ENCODE measurements at regions not wholly inside any gene's neighbourhood (a gene's known extent, or its start where the extent isn't known, plus 50 kb on each side); places are given as distances from the start of the nearest gene placed in this dataset.

DNA sequence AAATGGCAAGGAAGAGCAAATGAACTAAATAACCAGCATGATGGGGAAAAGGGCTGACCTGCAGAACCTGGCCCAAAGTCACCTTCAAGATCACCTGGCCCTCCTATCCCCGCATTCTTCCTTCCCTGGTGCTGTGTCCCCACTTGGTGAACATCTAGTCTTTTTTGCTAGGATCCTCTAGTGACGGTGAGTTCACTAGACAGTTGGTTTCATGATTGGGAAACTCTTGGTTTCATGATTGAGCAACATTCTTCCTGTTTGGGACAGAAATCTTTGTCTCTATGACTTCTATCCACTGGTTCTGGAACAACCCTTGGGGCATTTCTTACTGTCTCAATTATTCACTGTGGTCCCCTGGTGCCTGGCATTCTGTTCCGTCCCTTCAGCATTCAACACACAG, 50.2 kb upstream of the DAB2IP start:
- TF ChIP-seq, protein P1, sequence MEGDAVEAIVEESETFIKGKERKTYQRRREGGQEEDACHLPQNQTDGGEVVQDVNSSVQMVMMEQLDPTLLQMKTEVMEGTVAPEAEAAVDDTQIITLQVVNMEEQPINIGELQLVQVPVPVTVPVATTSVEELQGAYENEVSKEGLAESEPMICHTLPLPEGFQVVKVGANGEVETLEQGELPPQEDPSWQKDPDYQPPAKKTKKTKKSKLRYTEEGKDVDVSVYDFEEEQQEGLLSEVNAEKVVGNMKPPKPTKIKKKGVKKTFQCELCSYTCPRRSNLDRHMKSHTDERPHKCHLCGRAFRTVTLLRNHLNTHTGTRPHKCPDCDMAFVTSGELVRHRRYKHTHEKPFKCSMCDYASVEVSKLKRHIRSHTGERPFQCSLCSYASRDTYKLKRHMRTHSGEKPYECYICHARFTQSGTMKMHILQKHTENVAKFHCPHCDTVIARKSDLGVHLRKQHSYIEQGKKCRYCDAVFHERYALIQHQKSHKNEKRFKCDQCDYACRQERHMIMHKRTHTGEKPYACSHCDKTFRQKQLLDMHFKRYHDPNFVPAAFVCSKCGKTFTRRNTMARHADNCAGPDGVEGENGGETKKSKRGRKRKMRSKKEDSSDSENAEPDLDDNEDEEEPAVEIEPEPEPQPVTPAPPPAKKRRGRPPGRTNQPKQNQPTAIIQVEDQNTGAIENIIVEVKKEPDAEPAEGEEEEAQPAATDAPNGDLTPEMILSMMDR (IDR thresholded peaks at IDR 0.05): no peak
- TF ChIP-seq POLR2A (IDR thresholded peaks at IDR 0.05): no peak
